ENCODE measurements at regions not wholly inside any gene's neighbourhood (a gene's known extent, or its start where the extent isn't known, plus 50 kb on each side); places are given as distances from the start of the nearest gene placed in this dataset.

GRCh38 chr3:176796371-176796770 is 400.9 kb downstream of the TBL1XR1 start:
- TF ChIP-seq CTCF (IDR thresholded peaks at IDR 0.05; ENCODE audit: control insufficient read depth, insufficient read depth, low read depth, low read length, missing control alignments), result no peak
- no peak overlapping the region for H3K4me3 ChIP-seq (ENCODE audit: control insufficient read depth, low read depth, low read length)
- DNase-seq (ENCODE audit: low read depth), result no peak

GRCh38 chr3:176795891-176796290 is 401.4 kb downstream of the TBL1XR1 start:
- no peak for TF ChIP-seq CTCF (IDR thresholded peaks at IDR 0.05; ENCODE audit: control insufficient read depth, insufficient read depth, low read depth, low read length, missing control alignments)
- no peak for DNase-seq (ENCODE audit: low read depth)
- H3K4me3 ChIP-seq (ENCODE audit: control insufficient read depth, low read depth, low read length), result no peak overlapping the region

- H3K4me3 ChIP-seq (ENCODE audit: control insufficient read depth, low read depth, low read length), result no peak overlapping the region
- DNase-seq (ENCODE audit: low read depth), result no peak
- no peak for TF ChIP-seq CTCF (IDR thresholded peaks at IDR 0.05; ENCODE audit: control insufficient read depth, insufficient read depth, low read depth, low read length, missing control alignments)
Observed at GRCh38 chr3:176794406-176794805, 402.9 kb downstream of the TBL1XR1 start.

- no peak for DNase-seq (ENCODE audit: low read depth)
- no peak overlapping the region for H3K4me3 ChIP-seq (ENCODE audit: control insufficient read depth, low read depth, low read length)
- no peak for TF ChIP-seq CTCF (IDR thresholded peaks at IDR 0.05; ENCODE audit: control insufficient read depth, insufficient read depth, low read depth, low read length, missing control alignments)
Observed at GRCh38 chr3:176789947-176790346, 407.3 kb downstream of the TBL1XR1 start.

- no peak overlapping the region for H3K4me3 ChIP-seq (ENCODE audit: control insufficient read depth, low read depth, low read length)
- DNase-seq (ENCODE audit: low read depth), result no peak
- TF ChIP-seq CTCF (IDR thresholded peaks at IDR 0.05; ENCODE audit: control insufficient read depth, insufficient read depth, low read depth, low read length, missing control alignments), result no peak
Observed at GRCh38 chr3:176789281-176789705, 408.0 kb downstream of the TBL1XR1 start.

- no peak overlapping the region for H3K4me3 ChIP-seq (ENCODE audit: control insufficient read depth, low read depth, low read length)
- no peak for TF ChIP-seq CTCF (IDR thresholded peaks at IDR 0.05; ENCODE audit: control insufficient read depth, insufficient read depth, low read depth, low read length, missing control alignments)
- DNase-seq (ENCODE audit: low read depth), result no peak
Observed at GRCh38 chr3:176787506-176787905, 409.8 kb downstream of the TBL1XR1 start.

- H3K4me3 ChIP-seq (ENCODE audit: control insufficient read depth, low read depth, low read length), result no peak overlapping the region
- no peak for DNase-seq (ENCODE audit: low read depth)
- no peak for TF ChIP-seq CTCF (IDR thresholded peaks at IDR 0.05; ENCODE audit: control insufficient read depth, insufficient read depth, low read depth, low read length, missing control alignments)
Observed at GRCh38 chr3:176785171-176785570, 412.1 kb downstream of the TBL1XR1 start.

All from AG09309 (cell line).